ENCODE measurements at regions not wholly inside any gene's neighbourhood (a gene's known extent, or its start where the extent isn't known, plus 50 kb on each side); places are given as distances from the start of the nearest gene placed in this dataset.
A peak's percentile ranks its signal among the peaks of the same experiment; 100 is the strongest.

- TF ChIP-seq CTCF (IDR thresholded peaks at IDR 0.05; ENCODE audit: poor library complexity, severe bottlenecking) = peak; percentile 65
- TF ChIP-seq TAF1 (IDR thresholded peaks at IDR 0.05; ENCODE audit: low read depth) = no peak
- TF ChIP-seq EP300 (conservative IDR thresholded peaks at IDR 0.05; ENCODE audit: poor library complexity, severe bottlenecking) = no peak
- no peak for TF ChIP-seq POLR2AphosphoS5 (IDR thresholded peaks at IDR 0.05)
- TF ChIP-seq MXI1 (conservative IDR thresholded peaks at IDR 0.05; ENCODE audit: poor library complexity, severe bottlenecking) = no peak
These were observed 103.6 kb downstream of the LYZL1 start for GRCh38 chr10:29392376-29393021.

All from neural cell (in vitro differentiated cells).